HCEC 1CT (cell line): ENCODE measurements at regions not wholly inside any gene's neighbourhood (a gene's known extent, or its start where the extent isn't known, plus 50 kb on each side); places are given as distances from the start of the nearest gene placed in this dataset.

Experiments
- DNase-seq: peaks from one replicate; pipeline ENCODE4 v3.0.0-alpha.2; 2017

DNA sequence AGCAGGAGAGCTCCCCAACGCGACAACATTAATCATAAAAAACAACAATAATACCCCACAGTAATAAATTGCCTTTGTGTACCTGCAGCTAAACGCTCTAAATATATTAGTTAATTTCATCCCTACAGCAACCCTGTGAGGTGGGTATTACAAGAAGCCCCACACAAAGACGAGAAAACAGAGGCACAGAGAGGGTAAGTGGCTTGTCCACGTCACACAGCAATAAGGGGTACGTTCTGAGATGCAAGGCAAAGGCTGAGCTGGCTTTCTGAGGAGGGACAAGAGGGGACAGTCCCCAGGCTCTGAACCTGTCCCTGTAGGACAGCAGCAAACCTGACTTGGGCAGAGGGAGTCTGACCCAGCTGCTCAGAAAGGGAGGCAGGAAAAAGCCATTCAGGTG is 78.2 kb downstream of the NCOR2 start:
- DNase-seq: no peak

DNA sequence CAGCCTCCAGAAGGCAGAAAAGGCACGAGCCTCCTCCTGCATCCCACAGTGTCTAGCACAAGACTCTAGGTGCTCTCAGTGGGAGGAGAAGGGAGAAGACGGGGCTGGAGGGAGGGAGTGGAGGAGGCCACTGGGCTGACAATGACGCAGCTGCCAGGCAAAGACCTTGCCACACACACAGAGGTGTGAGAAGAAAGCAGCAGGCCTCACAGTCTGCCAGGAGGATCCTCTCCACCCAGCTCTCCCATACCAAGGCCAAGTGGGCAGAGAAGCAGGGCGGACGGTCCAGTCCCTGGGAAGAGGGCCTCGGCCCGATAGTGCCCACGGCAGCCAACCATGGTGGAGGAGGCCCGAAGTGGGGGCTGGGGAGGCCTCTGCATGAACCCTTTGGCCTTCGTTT is 78.9 kb downstream of the NCOR2 start:
- DNase-seq: no peak

DNA sequence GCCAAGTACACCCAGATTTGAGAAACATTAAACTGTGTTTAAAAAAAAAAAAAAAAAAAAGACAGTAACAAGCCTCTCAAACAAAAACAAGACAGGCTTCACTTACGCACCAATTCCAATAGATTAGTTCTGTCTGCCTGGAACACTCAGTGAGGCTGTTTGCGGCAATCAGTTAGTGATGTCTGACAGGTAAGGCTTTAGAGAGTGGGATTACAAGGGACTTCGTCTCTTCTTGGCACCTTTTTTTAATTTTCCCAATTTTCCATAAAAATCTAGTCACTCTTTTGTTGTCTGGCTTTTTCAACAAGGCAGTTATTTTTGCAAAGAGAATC is 79.6 kb downstream of the NCOR2 start:
- no peak for DNase-seq

DNA sequence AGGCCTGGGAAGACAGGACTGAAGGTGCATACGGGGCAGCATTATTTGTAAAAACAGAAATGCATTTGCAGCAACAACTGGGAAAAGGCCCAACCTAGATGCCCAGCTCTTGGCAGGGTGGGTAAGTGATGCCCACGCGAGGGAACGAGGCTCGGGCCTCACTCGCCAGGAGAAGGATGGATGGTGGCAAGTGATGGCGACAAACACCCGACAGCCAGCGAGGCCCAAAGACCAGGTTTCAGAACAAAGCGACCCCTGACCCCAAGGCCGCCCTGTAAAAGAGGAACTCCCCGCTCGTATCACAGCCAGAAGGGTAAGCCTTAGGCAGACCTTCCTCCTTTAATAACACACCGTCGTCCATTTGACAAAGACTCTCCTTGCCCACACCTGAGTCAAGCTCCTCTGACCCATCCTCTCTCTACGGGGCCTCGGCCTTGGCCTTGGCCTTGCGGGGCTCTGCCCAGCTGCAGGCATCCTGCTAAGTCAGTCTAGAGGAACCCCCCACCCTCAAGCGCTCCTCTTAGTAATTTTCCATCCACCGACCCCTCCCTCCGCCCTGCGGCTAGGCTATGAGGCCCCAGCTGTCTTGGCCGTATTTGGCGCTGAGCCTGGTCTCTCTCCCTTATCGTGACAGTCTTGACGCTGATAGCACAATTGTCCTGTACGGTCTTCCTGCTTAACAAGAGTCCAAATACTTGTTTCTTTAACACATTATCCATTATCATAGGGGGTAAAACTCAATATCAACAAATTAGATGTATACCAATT is 80.2 kb downstream of the NCOR2 start:
- no peak for DNase-seq

DNA sequence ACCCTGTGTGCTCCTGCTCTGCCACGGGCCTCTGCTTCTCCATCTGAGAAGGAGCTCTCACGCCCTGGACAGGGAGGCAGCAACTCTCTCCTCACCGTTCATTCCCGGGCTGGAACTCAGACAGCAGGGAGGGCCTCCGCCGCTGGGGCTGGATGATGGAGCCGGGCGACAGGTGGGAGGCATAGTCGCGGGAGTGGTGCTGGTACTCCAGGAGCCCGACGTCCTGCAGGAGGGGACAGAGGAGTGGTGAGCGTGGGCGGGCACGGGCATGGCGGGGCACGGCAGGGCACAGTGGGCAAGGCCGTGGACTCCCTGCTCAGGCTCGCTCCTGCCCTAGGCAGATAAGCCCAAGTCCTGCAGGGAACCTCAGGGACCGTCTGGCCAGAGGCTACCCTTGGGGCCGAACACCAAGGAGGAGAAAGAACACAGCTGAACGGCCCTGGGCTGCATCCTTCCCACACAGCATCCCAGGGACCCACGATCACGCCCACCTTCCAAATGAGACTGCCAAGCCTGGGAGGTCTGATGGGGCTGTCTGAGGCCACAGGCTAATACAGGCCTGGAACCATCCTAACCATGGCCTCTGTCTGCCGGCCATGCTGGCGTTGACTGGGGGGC is 81.0 kb downstream of the NCOR2 start:
- no peak for DNase-seq

DNA sequence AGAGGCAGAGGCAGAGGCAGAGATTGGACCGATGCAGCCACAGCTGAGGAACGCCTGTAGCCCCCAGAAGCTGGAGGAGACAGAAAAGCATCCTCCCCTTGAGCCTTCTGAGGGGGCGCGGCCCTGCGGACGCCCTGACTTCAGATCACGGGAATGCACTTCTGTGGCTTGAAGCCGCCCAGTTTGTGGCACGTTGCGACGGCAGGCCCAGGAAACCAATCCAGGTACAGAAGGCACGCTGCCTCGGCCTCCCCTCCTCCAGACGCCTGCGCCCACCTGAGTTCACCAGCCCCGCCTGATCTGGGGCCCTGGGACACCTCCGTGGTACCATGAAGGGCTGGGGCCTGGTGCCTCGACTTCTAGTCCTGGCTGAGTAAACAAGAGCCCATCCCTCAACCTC is 82.0 kb downstream of the NCOR2 start:
- no peak for DNase-seq

DNA sequence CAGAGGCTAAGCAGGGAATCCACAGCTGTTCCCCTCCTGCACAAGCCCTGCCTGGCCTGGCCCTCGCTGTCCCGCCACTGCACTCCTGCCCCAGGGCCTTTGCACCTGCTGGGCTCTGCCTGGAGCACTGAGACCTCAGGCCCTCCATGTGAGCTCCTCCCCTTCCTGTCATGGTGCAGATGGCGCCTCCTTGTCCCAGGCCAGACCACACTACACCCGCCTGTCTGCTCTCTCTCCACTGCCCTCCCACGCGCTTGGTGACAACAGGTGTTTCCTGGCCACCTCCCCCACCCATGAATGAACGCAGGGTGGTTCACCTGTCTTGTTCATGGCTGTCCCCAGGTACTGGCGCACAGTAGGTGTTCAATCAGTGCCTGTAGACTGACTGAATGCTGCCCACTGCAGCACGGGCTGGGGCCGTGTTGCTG is 82.9 kb downstream of the NCOR2 start:
- no peak for DNase-seq

DNA sequence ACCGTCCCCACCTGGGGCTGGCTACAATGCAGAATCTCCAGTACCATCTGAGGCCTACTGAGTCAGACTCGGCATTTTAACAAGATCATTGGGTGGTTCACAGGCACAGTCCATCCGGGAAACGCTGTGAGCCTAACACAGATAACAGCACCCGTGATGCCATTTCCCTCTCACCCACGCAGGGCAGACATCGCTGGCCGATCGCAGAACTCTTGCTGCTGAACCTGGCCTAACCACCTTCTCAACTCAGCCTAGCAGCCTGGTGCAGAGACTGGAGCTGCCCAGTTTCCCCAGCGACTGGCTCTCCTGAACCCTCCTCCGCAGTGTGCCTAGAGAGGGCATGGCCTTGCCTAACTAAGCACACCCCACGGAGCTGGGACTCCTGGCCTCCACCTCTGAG is 83.3 kb downstream of the NCOR2 start:
- no peak for DNase-seq

DNA sequence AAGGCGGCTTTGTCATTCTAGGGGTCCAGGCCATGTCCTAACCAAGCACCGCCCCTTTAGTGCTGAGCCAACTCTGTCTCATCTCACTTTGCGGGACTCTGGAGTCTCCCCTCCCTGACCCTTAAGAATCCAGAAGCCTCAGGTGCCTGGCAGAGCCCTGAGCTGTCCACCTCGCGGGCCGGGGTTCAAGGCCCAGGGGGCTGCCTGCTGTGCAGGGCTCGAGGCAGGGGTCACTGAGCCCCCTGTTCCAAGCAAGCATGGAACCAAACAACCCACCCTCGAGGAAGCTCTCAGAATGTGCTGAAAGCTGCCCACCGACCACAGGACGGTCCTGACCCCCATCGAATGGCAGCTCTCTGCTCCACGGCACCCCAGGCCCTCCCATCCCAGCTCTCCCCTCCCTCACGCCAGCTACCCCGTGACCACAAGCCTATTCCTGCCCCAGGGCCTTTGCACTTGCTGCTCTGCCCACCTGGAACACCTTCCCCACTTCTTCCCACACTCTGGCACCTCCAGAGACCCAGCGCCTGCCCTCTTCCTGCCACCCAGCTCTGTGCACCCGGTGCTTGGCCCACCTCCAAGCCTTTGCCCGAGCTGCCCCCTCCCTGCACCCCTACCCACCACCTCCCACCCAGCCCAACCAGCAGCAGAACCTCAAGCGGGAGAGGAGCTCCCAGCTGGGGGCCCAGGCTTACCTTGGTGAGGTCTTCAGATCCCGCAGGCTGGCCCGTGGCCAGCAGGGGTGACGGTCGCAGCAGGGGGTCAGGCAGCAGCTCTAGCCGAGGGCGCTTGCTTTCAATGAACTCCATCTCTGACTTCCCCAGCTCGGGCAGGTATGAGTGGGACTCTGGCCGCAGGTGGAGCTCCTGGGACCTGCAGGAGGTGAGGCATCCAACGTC is 84.3 kb downstream of the NCOR2 start:
- DNase-seq: no peak

DNA sequence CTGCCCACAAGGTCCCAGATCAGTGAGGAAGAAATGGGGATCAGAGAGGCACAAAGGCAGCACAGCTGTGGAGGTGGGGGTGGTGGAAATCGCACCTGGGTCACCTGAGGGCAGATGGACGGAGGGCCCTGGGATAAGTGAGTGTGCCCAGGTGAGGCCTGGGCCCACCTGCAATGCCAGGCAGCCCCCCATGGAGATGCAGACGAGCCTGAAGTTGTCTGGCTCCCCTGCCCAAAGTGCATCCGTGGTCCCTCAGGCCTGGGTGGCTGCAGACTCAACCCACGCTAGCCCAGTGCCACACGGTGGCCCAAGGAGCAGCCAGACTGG is 84.9 kb downstream of the NCOR2 start:
- no peak for DNase-seq

DNA sequence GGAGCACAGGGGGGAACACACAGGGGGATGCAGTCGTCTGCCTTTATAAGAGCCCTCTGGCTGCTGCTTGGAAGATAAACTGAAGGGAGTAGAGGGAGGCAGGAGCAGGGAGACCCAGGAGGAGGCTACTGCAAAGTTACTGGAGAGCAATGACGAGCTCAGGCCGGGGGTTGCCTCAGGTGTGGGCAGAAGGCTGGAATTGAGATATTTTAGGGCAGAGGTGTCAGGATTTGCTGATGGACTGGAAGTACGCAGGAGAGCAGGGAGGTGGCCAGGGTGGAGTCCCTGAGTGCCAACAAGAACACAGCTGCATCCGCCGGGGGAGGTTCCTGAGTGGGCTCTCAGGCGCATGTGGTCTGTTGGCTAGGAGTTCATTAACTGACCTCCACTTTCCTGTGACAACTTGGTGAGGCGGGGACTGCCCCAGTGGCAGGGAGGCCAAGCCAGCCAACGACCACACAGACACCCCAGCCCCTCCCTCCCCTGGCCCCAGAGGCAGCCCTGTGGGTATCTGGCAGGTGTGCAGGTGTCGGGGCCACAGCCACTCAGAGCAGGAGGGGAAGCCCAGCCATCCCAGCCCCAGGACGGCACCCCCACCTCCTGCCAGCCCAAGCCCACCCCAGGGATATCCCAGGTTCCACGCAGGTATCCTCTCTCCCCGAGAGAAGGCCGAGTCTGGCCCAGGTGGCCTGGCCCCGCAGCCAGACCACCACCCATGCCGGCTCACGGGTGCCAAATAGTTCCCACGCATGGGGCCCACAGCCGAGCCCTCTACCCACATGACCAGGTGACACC is 85.4 kb downstream of the NCOR2 start:
- DNase-seq: no peak

DNA sequence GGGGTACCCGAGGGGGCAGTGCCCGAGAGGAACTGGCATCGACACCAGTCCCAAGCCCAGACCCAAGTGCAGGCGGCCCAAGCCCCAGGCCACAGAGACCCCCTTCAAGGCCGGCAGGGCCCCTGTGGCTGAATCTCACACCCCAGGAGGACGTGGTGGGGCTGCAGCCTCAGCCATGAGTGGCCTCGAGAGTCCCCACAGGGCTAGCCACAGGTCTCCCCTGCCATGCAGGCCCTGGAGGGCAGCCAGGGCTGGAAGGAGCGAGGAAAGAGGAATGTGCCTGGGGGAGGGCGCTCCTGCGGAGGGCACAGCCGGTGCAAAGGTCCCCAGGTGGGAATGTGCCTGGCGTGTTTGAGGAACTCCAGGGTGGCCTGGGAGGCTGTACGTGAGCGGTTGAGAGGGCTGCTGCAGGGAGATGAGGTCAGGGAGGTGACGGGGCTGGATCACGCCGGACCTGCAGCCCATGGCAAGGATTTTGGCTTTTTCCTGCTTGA is 86.1 kb downstream of the NCOR2 start:
- no peak for DNase-seq

DNA sequence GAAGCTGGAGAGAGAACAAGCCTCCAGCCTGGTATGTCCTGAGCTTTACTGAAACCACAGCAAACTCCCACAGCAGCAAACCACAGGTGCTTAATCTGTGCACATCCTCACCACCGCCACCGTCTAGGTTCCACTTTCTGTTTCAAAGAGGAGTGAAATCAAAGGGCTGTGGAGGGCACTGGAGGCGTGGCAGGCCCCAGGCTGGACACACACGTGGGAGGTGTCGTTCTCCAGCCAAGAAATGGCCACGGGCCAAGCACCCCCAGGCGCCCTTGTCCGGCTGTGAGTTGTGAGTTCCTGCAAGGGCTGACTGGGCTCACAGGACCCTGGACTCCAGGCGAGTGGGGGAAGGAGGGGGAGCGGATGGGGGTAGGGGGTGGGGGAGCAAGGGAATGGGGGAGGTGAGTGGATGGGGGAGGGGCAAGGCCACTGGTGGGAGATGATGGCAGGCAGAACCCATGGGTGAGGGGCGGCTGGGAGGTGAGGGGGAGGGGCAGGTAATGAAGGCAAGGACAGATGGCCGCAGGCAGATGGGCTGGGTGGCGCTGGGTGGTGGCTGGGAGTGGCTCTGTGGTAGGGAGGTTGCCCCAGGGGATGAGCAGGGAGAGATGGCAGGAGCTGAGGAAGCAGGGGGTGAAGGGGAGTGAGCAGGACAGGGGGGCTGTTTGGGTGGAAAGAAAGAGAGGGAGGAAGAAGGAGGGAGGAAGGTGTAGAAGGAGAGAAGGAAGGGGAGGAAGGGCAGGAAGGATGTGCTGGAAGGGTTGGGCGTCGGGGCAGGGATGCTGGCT is 86.7 kb downstream of the NCOR2 start:
- DNase-seq: no peak

DNA sequence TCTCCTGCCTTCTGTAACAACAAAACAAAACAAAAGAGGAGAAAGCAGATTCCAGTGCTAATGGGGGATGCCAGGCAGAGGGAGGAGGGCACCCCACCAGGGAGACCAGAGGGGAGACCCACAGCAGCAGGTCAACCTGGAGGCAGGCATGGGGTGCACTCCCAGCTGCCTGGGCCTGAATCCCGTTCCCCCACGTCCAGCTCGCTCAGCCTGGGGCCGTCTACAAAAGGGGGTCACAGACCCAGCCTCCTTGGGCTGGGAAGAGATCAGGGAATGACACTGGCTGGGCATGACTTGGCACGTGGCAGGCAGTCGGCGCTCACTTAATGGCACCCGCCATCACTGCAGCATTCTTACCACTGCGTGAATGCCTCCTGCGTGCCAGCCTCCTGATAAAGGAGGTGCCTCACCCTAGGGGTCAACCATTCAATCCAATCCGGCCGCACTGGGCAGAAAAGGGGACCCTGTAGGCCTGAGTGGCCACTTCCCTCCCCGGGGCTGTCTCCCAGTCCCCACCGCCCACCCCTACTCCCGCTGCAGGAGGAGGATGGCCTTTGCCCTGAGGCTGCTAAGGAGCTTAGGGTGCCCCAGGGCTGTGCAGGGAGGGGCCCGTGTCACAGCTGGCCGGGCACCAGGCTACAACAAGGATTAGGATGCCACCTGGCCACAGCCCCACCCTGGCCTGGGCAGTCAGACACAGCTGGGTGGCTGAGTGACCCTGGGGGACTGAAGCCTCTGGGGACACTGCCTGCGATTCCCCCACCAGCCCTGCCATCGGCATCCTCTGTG is 87.5 kb downstream of the NCOR2 start:
- DNase-seq: no peak

DNA sequence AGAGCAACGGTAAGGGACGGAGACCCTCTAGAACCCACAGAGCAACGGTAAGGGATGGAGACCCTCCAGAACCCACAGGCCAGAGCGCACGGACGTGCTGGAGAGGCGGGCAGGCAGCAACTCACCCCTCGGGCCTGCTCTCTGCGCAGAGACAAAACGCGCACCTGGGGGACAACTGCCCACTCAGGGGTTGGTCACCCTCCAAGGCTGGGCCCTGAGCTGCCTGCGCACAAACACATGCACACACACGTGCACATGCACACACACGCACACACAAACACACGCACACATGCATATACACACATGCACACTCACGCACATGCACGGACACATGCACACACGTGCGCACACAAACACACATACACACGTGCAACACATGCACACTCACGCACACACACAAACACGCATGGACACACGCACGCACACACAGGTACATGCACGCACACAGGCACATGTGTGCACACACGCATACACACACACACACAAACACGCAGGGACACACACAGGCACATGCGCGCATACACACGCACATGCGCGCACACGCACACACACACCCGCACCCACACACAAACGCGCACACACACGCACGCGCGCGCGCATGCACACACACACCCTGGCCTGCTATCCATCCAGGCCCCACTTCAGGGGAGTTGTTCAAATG is 88.3 kb downstream of the NCOR2 start:
- no peak for DNase-seq

DNA sequence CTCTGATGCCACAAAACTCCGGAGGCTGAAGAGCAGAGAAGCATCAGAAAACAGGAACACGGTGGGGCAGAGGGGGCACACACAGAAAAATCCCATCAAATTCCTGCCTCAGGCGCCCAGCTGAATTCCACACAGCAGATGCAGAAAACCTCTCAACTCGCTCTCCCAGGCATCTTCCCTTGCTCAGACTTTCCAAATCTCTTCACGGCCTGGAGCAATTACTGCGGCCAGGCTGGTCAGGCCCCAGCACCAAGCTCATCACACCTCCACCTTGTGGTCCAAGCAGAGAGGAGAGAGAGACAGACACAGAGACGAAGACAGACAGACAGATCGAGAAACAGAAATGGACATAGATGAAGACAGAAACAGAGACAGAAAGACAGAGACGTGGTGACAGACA is 89.0 kb downstream of the NCOR2 start:
- DNase-seq: no peak

DNA sequence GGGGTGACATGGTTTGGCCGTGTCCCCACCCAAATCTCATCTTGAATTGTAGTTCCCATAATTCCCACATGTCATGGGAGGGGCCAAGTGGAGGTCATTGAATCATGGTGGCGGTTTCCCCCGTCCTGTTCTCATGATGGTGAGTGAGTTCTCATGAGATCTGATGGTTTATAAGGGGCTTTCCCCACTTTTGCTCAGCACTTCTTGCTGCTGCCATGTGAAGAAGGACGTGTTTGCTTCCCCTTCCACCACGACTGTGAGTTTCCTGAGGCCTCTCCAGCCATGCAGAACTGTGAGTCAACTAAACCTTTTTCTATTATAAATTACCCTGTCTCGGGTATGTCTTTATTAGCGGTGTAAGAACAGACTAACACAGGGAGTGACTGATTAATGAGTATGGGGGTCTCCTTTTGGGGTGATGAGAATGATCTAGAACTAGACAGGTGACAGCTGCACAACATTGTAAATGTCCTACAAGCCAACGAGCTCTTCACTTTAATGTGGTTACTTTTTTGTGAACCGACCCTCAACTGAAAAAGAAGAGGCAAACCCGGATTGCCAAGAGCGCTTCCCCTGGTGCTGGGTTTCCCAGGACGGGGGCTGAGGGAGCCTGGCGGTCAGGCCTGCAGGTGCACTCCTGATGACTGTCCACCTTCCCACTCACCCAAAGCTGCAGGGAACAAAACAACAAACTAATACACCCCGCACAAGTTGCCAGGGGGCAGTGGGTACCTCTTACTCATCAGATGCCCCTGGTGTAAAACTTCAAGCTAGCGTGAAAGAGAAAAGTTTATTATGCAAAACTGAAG is 90.1 kb downstream of the NCOR2 start:
- no peak for DNase-seq

DNA sequence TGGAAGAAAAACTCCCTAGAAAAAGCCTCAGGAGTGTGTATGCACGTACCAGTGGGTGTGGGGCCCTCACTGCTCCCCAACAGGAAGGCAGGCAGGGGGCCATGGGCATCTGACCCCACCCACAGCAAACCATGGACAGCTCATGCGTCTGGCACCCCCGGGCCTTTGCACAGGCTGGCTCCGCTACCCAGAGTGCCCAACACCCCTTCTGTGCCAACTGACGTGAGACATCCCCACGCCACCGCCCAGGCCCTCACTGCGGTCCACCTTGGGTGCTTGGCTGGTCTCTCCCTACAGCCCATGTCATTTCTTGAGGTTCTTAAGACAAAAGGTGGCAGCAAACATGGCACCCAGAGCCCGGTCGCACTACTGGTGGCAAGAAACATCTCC is 91.4 kb downstream of the NCOR2 start:
- no peak for DNase-seq

DNA sequence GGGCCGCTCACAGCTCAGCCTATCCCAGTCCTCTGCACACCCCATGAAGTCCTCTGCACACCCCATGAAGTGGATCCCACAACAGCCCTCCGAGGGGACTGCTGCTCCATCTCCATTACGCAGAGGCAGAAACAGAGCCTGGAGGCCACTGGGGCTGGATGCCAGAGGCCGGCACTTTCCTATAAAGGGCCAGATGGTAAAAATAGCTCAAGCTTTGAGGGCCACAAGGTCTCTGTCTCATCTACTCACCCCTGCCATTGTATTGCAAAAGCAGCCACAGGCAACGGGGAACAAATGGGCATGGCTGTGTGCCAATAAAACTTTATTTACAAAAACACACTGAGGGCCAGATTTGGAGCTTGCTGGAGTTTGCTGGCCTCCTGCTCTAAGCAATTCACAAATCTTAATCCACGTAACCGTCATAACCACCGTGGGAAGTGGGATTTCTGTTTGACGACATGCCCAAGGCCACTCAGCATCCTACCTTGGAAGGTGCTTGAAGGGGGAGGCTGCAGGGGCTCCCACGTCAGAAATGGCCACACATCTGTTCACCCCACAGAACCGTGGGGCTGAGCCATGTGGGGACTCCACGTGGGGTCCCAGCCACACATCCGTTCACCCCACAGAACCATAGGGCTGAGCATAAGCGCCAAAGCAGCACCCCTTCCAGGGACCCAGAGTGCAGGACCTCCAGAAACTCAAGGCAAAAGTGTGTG is 92.0 kb downstream of the NCOR2 start:
- DNase-seq: no peak
